CD4-positive, alpha-beta T cell treated with Interleukin-15 for 4 hours (primary cell): ENCODE measurements at regions not wholly inside any gene's neighbourhood (a gene's known extent, or its start where the extent isn't known, plus 50 kb on each side); places are given as distances from the start of the nearest gene placed in this dataset.
"Not testable (repeated sequence)": the region's sequence is repeated elsewhere in the genome, so short reads cannot be mapped to it uniquely, and the experiment has no call there.

ENCODE experiments used
- DNase-seq: peaks from one replicate; pipeline ENCODE4 v3.0.0-alpha.2; 2020; ENCODE audit warnings: low spot score

GRCh38 chr4:34485252-34485651, 1759.1 kb downstream of the ARAP2 start:
- DNase-seq = no peak

DNA sequence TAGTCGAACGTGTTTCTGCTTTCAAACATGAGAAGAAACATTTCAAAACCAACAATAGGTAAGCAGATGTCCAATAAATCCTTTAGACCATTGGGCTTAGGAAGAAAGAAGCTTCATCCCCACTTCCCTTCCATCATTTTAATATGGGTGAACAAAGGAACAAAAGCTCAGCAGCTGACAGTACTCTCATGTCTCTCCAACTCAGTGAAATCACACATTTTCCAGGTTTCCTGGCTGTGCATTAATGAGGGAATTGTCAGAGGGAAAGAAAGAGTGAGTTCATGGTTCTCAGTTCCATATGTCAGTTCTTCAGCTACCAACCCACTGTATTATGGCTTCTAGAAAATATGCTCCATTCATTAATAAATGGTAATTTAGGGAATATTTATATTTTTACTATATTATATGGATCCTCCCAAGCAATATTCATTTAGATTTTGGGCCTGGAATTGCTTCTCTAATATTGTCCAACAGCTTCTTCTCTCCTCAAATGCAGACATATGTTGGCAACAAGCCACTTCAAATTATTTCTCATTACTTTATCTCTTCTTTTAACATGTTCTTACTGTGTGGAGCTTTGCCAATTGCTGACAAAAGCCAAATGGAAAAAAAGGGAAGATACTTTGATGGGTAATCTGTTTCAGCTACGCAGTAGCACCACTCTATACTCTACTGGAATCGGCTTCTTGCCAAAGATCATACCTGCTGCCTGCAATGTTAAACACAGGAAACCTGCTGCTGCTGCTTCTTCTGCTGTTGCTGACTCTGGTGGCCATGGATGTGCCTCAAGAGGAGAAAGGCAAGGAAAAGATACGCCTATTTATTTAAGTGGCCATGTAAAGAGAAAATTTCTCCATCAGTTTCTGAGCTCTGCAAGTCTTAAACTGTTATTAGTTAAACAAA, 1757.6 kb downstream of the ARAP2 start:
- DNase-seq = no peak

DNA sequence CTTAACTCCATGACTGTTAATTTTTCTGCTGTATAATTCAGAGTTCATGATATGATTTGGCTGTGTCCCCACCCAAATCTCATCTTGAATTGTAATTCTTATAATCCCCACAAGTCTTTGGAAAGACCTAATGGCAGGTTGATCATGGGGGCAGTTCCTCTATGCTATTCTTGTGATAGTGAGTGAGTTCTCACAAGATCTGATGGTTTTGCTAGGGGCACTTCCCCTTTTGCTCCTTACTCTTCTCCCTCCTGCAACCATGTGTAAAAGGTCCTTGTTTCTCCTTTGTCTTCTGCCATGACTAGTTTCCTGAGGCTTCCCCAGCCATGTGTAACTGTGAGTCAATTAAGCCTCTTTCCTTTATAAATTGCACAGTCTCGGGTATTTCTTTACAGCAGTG, 1751.9 kb downstream of the ARAP2 start:
- no peak for DNase-seq

DNA sequence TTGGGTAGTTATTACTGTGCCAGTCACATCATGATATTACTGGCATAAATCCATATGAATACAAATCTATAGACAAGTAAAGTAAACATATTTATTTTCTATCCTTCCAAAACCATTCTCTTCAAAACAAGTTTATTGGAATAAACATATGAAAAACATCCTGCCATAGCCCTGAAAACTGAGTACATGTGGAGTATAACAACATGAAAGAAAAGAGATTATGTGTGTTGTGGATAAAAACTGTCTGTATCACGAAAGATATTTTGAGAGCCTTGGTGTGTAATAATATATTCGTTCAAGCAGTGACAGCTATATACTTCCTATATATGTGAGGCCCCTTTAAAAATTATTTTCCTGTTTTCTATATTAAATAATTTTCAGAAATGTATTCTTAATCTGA, 1742.2 kb downstream of the ARAP2 start:
- no peak for DNase-seq

GRCh38 chr4:34504731-34505130, 1739.6 kb downstream of the ARAP2 start:
- DNase-seq = not testable (repeated sequence)

- not testable (repeated sequence) for DNase-seq
Observed at GRCh38 chr4:34506511-34507092, 1737.7 kb downstream of the ARAP2 start.

GRCh38 chr4:34512616-34513015, 1731.7 kb downstream of the ARAP2 start:
- no peak for DNase-seq

GRCh38 chr4:34516524-34516923, 1727.8 kb downstream of the ARAP2 start:
- no peak for DNase-seq

DNA sequence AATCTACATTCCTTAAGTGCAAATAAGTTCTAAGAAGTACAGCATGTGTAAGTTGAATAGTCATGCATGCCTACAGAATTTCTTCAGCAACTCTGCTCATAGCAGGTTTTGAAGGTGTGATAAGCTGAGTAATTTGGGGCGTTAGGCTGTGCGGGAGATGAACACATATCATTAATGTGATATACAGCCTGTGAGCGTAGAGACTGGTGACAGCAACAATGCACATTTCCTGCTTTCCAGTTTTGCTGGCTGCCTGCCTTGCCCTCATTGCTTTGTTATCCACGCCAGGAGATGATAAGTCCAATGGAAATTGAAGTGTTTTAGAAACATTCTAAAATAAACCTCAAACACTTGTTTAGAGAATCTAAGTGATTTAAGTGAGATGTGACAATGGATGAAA, 1709.4 kb downstream of the ARAP2 start:
- no peak for DNase-seq

- DNase-seq = no peak
Observed at GRCh38 chr4:34566091-34566490, 1678.2 kb downstream of the ARAP2 start.

DNA sequence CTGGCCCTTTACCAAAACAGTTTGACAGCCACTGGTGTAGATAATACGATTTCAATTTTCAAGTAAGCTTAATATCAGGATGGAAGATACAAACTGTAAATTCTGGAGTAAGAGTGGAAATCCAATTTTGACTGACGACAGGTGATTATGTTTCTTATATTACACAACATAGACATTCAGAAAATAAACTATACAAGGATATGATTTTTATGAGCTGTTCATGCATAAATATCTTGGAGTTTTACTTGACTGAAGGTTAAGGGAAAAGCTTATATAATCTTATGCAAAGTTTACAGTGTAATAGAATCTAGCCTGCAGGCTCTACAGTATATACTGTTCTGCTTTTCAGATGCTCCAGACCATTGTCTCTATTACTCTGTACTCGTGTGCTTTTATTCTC, 1672.3 kb downstream of the ARAP2 start:
- DNase-seq = no peak

DNA sequence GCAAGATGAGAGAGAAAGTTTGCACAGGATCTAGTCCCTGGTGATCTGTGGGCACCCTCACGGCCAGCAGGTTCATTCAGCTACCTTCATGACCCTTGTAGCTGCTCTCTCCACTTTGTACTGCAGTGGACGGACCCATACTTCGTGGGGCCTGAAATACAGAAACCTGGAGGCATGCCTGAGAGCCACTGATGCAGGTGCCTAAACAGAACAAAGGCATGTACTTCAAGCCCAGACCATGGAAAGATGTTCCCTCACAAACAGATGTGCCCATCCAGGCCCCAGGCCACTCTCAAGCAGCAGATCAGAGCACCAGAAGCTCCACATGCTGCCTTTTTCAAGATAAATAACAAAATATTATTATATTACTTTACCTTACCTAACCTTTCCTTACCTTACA, 1629.0 kb downstream of the ARAP2 start:
- no peak for DNase-seq

DNA sequence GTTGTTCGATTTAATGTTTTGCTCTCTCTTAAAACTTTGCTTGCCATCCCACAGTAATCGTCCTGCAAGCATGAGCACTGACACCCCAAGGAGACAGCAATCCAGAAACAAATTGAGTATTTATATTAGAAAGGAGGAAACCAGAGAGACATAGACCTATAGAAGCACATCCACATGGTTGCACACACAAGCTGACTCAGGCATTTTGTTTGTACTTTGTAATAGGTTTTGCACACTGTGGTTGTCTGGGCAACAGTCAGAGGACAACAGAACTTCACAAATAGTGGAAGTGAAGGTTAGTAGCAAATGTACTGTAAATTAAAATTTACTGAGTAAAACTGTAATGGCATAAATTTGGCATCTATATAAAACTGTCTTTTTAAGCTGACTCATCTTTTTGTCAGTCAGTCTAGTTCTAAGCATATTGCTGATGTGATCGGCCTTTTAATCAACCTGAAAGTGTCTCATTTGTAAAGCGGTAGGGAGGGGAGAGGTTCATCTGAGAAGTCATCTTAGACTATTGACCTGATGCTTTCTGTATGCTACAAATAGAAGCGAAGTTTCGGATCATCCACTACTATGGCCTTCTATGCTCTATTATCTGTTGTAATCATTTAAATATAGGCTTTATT, 1624.7 kb downstream of the ARAP2 start:
- no peak for DNase-seq

GRCh38 chr4:34628471-34628870, 1615.8 kb downstream of the ARAP2 start:
- no peak for DNase-seq

- no peak for DNase-seq
Observed at GRCh38 chr4:34629451-34629850, 1614.9 kb downstream of the ARAP2 start.

- no peak for DNase-seq
Observed at GRCh38 chr4:34633241-34633640, 1611.1 kb downstream of the ARAP2 start.

DNA sequence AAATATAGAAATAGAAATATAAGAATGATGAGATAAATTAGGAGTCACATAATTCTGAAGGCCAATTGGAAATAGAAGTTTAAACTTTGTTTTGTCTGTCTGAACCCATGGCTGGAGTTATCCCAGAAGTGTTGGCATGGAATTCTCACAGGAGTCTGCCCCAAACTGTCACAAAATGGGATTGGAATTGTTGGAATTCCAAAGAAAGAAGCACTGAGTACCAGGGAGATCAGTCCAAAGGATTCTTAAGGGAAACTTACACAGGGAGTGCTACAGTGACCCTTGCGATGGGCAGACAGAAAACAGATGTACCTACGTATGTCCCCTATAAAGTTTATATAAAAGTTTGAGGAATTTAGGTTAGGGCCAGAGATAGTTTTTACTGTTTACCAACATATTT, 1607.7 kb downstream of the ARAP2 start:
- no peak for DNase-seq

DNA sequence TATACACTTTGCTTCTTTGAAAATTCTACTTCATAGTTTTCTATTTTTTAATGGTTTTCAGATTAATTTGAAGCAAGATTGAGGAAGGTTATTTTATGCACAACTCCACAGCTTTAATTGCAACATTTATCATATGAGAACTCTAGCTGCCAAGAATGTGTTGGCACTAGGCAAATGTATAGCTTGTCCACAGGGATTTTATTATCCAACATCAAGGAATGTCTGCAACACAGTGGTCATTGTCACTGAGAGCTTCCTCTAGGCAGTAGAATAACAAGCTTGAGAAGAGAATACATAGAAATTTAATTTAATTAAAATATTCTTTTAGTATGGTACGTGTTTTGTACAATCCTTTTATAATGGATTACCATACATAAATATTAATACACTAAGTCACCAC, 1600.8 kb downstream of the ARAP2 start:
- DNase-seq = no peak

DNA sequence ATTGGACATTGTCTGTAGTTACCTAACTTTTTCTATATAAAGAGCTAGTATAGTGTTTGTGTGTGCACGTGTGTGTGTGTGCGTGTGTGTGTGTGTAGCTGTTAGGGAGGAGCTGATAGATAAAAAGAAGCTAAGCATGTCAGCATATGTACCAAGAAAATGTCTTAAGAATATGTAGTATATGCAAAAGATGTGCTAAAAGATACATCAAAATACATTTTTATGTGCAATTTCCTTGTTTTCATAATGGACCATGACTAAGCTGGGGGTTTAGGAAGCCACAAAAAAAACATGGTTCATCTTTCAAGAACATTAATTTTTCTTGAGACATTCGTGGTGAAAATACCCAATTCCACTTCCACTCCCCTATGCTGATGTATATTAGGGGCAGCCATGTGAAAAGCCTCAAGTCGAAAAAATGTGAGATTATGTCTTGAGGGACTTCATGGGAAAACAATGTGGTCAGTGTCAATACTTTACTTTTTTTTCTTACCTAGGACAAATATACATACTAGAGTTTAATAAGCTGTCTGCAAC, 1599.7 kb downstream of the ARAP2 start:
- no peak for DNase-seq

DNA sequence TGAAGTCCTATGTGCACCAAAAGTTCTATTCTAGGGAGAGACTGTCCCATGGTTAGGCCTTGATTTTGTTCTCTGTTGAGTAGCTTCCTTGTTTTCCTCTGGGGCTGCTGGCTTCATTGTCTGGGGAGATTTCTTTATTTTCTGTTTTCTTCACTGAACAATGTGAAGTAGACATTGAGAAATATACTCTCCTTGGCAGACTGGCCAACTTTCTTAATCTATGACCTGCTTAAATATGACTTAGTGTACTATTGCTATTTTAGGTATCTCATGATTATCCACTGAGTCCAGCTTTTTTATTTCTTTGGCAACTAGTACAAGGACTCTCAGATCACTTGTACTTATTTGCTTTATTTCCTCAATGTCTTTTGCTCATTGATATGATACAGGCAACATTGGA, 1594.6 kb downstream of the ARAP2 start:
- DNase-seq = no peak

DNA sequence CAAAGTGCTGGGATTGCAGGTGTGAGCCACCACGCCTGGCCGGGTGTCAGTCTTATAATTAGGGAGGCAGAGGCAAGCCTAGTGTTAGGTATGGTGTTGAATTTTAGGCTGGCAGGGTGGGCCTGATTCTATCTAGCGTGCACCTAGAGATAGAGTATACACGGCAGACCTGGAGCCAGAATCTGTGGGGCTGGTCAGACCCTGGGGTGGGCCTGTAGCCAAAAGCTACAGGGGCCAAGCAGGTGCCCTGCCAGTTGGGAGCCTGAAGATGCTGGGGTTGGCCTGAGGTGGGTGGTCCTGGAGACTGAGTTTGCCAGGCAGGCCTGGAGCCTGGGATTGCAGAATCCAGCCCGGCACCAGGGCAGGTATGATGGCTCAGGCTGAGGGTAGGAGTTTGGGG, 1580.3 kb downstream of the ARAP2 start:
- DNase-seq = no peak

DNA sequence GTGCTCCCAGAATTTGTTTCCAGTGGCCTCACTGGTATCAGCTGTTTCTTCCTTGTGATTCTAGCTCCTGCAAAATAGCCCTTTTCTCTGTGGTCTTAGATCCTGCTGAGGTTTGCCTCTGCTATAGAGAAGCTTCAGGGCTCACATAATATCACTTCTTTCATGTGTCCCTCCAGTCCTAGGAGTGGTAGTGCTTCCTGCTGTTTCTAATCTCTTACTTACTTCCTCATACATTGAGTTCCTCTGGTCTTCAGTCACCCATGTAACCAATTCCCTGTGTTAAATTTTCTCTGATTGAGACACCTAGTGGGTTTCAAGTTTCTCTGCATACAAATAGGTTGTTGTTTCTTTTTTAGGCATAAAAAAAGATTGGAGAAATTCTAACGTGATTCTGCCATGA, 1567.9 kb downstream of the ARAP2 start:
- DNase-seq = no peak

- no peak for DNase-seq
Observed at GRCh38 chr4:34678431-34678830, 1565.9 kb downstream of the ARAP2 start.
